SK-N-SH (cell line): ENCODE measurements at regions not wholly inside any gene's neighbourhood (a gene's known extent, or its start where the extent isn't known, plus 50 kb on each side); places are given as distances from the start of the nearest gene placed in this dataset.

Source experiments
- CTCF ChIA-PET: fragments of 300-600, 350-600 bp; formaldehyde crosslinking; extraction: SDS; loops from one replicate; lab custom pipeline; 2021; lab: Yijun Ruan, JAX
- POLR2A ChIA-PET: fragments of 350-600 bp; sonication (Branson Sonifier 250); formaldehyde crosslinking; extraction: SDS; loops from one replicate; lab custom pipeline; 2020; ENCODE audit warnings: antibody characterized with exemption, inconsistent platforms; lab: Yijun Ruan, JAX
- DNase-seq: peaks from one replicate; pipeline ENCODE4 v3.0.0; 2012
- H2AFZ ChIP-seq: fragments of 200-600 bp; sonication (generic); 2 replicates; pipeline ENCODE4 v1.8.1; 2016; ENCODE audit warnings: antibody characterized with exemption, mild to moderate bottlenecking, low read depth
- H3F3A ChIP-seq: fragments of 200-600 bp; sonication (generic); replicated peaks from 2 replicates; pipeline ENCODE3; 2016; ENCODE audit warnings: antibody characterized with exemption, mild to moderate bottlenecking; ENCODE audit not compliant: insufficient read depth
- H3K27ac ChIP-seq, 2 experiments: fragments of 200-500 bp in 1 of 2; fragments of 200-600 bp in 1 of 2; sonication (Bioruptor generic) in 1 of 2; sonication (generic), shearing (Covaris generic) in 1 of 2; 2 replicates each; pipeline versions ENCODE4 v1.5.1 to v1.6.1; 2014 to 2016; ENCODE audit warnings: low read depth in 2 of 2, inconsistent platforms in 1 of 2, low read length in 1 of 2, mild to moderate bottlenecking in 1 of 2, mixed read lengths in 1 of 2
- H3K27me3 ChIP-seq: fragments of 200-600 bp; sonication (generic), shearing (Covaris generic); 2 replicates; pipeline ENCODE4 v1.6.1; 2016; ENCODE audit warnings: mixed run types; ENCODE audit not compliant: insufficient read depth
- H3K36me3 ChIP-seq, 2 experiments: fragments of 200-500 bp in 1 of 2; fragments of 200-600 bp in 1 of 2; sonication (Bioruptor generic) in 1 of 2; sonication (generic) in 1 of 2; replicated peaks in 1 of 2; 2 replicates each; pipeline versions ENCODE3 to v1.5.1; 2014 to 2016; ENCODE audit warnings: low read length in 1 of 2, mild to moderate bottlenecking in 1 of 2; ENCODE audit not compliant: insufficient read depth in 2 of 2, control insufficient read depth in 1 of 2
- H3K4me1 ChIP-seq, 2 experiments: fragments of 200-500 bp in 1 of 2; fragments of 200-600 bp in 1 of 2; sonication (Bioruptor generic) in 1 of 2; sonication (generic), shearing (Covaris generic) in 1 of 2; 2 replicates each; pipeline versions ENCODE4 v1.5.1 to v1.6.1; 2014 to 2016; ENCODE audit warnings: low read depth in 1 of 2, low read length in 1 of 2, mixed run types in 1 of 2; ENCODE audit not compliant: insufficient read depth in 2 of 2, control insufficient read depth in 1 of 2
- H3K4me2 ChIP-seq: fragments of 200-600 bp; sonication (generic), shearing (Covaris generic); 2 replicates; pipeline ENCODE4 v1.6.1; 2017; ENCODE audit warnings: mixed run types
- H3K4me3 ChIP-seq, 2 experiments: fragments of 200-500 bp in 1 of 2; fragments of 200-600 bp in 1 of 2; sonication (Bioruptor generic) in 1 of 2; sonication (generic), shearing (Covaris generic) in 1 of 2; 2 replicates each; pipeline versions ENCODE4 v1.5.1 to v1.8.1; 2014 to 2016; ENCODE audit warnings: low read depth in 2 of 2, inconsistent platforms in 1 of 2, low read length in 1 of 2, mild to moderate bottlenecking in 1 of 2, mixed read lengths in 1 of 2, moderate library complexity in 1 of 2
- H3K79me2 ChIP-seq: fragments of 200-600 bp; sonication (generic); 2 replicates; pipeline ENCODE4 v1.8.1; 2017; ENCODE audit warnings: mild to moderate bottlenecking; ENCODE audit not compliant: insufficient read depth
- H3K9ac ChIP-seq: fragments of 200-600 bp; sonication (generic); 2 replicates; pipeline ENCODE4 v1.6.1; 2017; ENCODE audit warnings: mixed run types
- H3K9me2 ChIP-seq: fragments of 200-600 bp; sonication (generic); 2 replicates; pipeline ENCODE4 v1.6.1; 2017; ENCODE audit warnings: mixed run types
- H3K9me3 ChIP-seq: fragments of 200-600 bp; sonication (generic); 2 replicates; pipeline ENCODE4 v1.6.1; 2017; ENCODE audit warnings: mixed run types, mild to moderate bottlenecking, moderate library complexity
- H4K20me1 ChIP-seq: fragments of 200-600 bp; sonication (generic); 2 replicates; pipeline ENCODE4 v1.6.1; 2017; ENCODE audit warnings: mild to moderate bottlenecking, mixed run types; ENCODE audit not compliant: insufficient read depth
- FOXJ3 ChIP-seq: sonication (generic); formaldehyde crosslinking; IDR thresholded peaks from 2 replicates; pipeline ENCODE4 v1.5.1; 2020; ENCODE audit warnings: mild to moderate bottlenecking, missing genetic modification reagents
- JUND ChIP-seq: IDR thresholded peaks from 2 replicates; pipeline ENCODE4 v1.4.0; 2012
- WGBS: methylation state at CpG from one replicate; pipeline ENCODE4 v1.1.6; 2017; ENCODE audit warnings: low lambda C conversion rate; 5-methylcytosine and 5-hydroxymethylcytosine counted together
- TF ChIP-seq, protein P1 (sequence below): fragments of 150-350 bp; IDR thresholded peaks from 2 replicates; pipeline ENCODE4 v1.6.1; 2016; ENCODE audit warnings: mild to moderate bottlenecking, low read depth, low read length
- TF ChIP-seq, protein P2 (sequence below): IDR thresholded peaks from 2 replicates; pipeline ENCODE4; 2012
- TF ChIP-seq, protein P3 (sequence below): fragments of 150-350 bp; IDR thresholded peaks from 2 replicates; pipeline ENCODE4 v1.6.1; 2017; ENCODE audit warnings: antibody characterized with exemption, low read length, low read depth, borderline replicate concordance
- TF ChIP-seq, protein P4 (sequence below): IDR thresholded peaks from 2 replicates; pipeline ENCODE4 v1.4.0; 2012; ENCODE audit warnings: low read depth, borderline replicate concordance
- TF ChIP-seq, protein P5 (sequence below): IDR thresholded peaks from 2 replicates; pipeline ENCODE4 v1.4.0; 2012; ENCODE audit warnings: low read depth
- TF ChIP-seq, protein P6 (sequence below): IDR thresholded peaks from 2 replicates; pipeline ENCODE4 v1.6.1; 2012; ENCODE audit warnings: mild to moderate bottlenecking, low read depth, low read length, moderate library complexity

DNA sequence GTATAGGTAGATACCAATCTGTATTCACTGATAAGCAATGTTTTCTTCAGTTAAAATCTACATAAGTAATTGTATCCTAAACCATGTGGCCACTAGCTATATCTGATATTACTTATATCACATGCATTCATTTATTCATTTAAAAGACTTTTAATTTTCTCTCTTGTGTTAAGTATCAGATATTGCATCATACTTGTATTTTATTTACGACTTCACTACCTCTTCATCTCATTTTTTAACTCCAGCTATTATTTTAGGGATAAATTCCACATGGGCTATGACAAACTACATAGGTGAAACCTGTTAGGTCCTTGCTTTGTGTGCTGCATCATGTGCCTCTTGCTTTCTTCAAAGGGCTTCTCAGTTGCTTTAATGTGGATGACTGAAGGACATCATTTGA is 1018.3 kb downstream of the ZPLD1 start (continued):
- TF ChIP-seq, protein P1, sequence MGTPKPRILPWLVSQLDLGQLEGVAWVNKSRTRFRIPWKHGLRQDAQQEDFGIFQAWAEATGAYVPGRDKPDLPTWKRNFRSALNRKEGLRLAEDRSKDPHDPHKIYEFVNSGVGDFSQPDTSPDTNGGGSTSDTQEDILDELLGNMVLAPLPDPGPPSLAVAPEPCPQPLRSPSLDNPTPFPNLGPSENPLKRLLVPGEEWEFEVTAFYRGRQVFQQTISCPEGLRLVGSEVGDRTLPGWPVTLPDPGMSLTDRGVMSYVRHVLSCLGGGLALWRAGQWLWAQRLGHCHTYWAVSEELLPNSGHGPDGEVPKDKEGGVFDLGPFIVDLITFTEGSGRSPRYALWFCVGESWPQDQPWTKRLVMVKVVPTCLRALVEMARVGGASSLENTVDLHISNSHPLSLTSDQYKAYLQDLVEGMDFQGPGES, result no peak
- TF ChIP-seq JUND, result no peak
- TF ChIP-seq, protein P2, sequence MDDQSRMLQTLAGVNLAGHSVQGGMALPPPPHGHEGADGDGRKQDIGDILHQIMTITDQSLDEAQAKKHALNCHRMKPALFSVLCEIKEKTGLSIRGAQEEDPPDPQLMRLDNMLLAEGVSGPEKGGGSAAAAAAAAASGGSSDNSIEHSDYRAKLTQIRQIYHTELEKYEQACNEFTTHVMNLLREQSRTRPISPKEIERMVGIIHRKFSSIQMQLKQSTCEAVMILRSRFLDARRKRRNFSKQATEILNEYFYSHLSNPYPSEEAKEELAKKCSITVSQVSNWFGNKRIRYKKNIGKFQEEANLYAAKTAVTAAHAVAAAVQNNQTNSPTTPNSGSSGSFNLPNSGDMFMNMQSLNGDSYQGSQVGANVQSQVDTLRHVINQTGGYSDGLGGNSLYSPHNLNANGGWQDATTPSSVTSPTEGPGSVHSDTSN, result no peak
- TF ChIP-seq, protein P3, sequence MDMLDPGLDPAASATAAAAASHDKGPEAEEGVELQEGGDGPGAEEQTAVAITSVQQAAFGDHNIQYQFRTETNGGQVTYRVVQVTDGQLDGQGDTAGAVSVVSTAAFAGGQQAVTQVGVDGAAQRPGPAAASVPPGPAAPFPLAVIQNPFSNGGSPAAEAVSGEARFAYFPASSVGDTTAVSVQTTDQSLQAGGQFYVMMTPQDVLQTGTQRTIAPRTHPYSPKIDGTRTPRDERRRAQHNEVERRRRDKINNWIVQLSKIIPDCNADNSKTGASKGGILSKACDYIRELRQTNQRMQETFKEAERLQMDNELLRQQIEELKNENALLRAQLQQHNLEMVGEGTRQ, result no peak
- TF ChIP-seq, protein P4, sequence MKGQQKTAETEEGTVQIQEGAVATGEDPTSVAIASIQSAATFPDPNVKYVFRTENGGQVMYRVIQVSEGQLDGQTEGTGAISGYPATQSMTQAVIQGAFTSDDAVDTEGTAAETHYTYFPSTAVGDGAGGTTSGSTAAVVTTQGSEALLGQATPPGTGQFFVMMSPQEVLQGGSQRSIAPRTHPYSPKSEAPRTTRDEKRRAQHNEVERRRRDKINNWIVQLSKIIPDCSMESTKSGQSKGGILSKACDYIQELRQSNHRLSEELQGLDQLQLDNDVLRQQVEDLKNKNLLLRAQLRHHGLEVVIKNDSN, result no peak
- TF ChIP-seq, protein P5, sequence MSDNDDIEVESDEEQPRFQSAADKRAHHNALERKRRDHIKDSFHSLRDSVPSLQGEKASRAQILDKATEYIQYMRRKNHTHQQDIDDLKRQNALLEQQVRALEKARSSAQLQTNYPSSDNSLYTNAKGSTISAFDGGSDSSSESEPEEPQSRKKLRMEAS, result no peak

DNA sequence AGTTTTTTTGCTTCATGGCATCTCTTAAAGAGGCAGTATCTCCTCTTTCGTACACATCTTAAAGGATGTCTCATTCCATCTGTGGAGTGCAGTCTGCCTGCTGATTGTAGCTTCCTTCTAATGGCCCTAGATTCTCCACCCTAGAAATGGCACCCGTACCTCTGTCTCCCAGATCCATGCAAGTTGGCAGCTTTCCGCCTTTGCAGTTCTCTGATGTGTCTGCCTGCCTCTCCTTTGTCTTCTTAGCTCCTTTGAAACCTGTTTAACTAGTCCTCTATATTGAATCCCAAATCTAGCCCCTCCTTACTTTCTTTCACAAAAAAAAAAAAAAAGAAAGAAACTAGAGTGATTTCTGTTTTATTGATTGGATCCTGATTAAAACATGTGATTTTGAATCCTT is 1025.0 kb downstream of the ZPLD1 start:
- no peaks in the 10 kb centered on the region for H3K27me3 ChIP-seq
- DNase-seq, result no peak
- H3K4me2 ChIP-seq, result no peak overlapping the region
- H3K9ac ChIP-seq, result no peak overlapping the region
- WGBS, result 69% methylated on average over 3 of the region's 3 CpGs
- H4K20me1 ChIP-seq, result no peaks in the 10 kb centered on the region
- no peaks in the 10 kb centered on the region for H3K4me1 ChIP-seq
- H3K9me3 ChIP-seq, result no peaks in the 10 kb centered on the region
- TF ChIP-seq, protein P6, sequence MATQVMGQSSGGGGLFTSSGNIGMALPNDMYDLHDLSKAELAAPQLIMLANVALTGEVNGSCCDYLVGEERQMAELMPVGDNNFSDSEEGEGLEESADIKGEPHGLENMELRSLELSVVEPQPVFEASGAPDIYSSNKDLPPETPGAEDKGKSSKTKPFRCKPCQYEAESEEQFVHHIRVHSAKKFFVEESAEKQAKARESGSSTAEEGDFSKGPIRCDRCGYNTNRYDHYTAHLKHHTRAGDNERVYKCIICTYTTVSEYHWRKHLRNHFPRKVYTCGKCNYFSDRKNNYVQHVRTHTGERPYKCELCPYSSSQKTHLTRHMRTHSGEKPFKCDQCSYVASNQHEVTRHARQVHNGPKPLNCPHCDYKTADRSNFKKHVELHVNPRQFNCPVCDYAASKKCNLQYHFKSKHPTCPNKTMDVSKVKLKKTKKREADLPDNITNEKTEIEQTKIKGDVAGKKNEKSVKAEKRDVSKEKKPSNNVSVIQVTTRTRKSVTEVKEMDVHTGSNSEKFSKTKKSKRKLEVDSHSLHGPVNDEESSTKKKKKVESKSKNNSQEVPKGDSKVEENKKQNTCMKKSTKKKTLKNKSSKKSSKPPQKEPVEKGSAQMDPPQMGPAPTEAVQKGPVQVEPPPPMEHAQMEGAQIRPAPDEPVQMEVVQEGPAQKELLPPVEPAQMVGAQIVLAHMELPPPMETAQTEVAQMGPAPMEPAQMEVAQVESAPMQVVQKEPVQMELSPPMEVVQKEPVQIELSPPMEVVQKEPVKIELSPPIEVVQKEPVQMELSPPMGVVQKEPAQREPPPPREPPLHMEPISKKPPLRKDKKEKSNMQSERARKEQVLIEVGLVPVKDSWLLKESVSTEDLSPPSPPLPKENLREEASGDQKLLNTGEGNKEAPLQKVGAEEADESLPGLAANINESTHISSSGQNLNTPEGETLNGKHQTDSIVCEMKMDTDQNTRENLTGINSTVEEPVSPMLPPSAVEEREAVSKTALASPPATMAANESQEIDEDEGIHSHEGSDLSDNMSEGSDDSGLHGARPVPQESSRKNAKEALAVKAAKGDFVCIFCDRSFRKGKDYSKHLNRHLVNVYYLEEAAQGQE, result no peak
- TF ChIP-seq FOXJ3 (CRISPR knock-in tag), result no peak
- POLR2A ChIA-PET, result no interaction called here
- CTCF ChIA-PET, result no interaction called here
- H3K36me3 ChIP-seq, result no peaks in the 10 kb centered on the region
- no peaks in the 10 kb centered on the region for H3K9me2 ChIP-seq
- H3K27ac ChIP-seq, result no peak overlapping the region
- H3K79me2 ChIP-seq, result no peaks in the 10 kb centered on the region
- H3K4me3 ChIP-seq, result no peak overlapping the region
- H3F3A ChIP-seq, result no peaks in the 10 kb centered on the region
- no peak overlapping the region for H2AFZ ChIP-seq
